Keratinocyte (primary cell): ENCODE measurements at regions not wholly inside any gene's neighbourhood (a gene's known extent, or its start where the extent isn't known, plus 50 kb on each side); places are given as distances from the start of the nearest gene placed in this dataset.
"Not testable (repeated sequence)": the region's sequence is repeated elsewhere in the genome, so short reads cannot be mapped to it uniquely, and the experiment has no call there.

ENCODE experiments used
- DNase-seq: peaks from one replicate; pipeline ENCODE4 v3.0.0-alpha.2; 2011; ENCODE audit warnings: low read depth, missing footprints, low spot score
- FAIRE-seq: peaks from 2 replicates; lab custom pipeline; 2011; peaks lifted over from hg19 to GRCh38; lab: Jason Lieb, UNC
- H2AFZ ChIP-seq: 2 replicates; pipeline ENCODE4 v1.6.0; 2012; ENCODE audit warnings: low read length, control low read depth, inconsistent platforms; ENCODE audit not compliant: control insufficient read depth
- H3K27ac ChIP-seq: 2 replicates; pipeline ENCODE4 v1.5.1; 2011; ENCODE audit warnings: low read length; ENCODE audit not compliant: control insufficient read depth, insufficient read depth
- H3K27me3 ChIP-seq: 3 replicates; pipeline ENCODE4 v1.6.0; 2011; ENCODE audit warnings: low read length; ENCODE audit not compliant: control insufficient read depth, insufficient read depth; ENCODE audit errors: extremely low read depth
- H3K36me3 ChIP-seq, 2 experiments: 2 replicates in 1 of 2; 3 replicates in 1 of 2; pipeline ENCODE4 v1.5.1; 2011; ENCODE audit warnings: low read length in 2 of 2, mild to moderate bottlenecking in 1 of 2; ENCODE audit not compliant: control insufficient read depth in 2 of 2, insufficient read depth in 2 of 2; ENCODE audit errors: extremely low read depth in 1 of 2
- H3K4me1 ChIP-seq: 3 replicates; pipeline ENCODE4 v1.5.1; 2011; ENCODE audit warnings: low read length; ENCODE audit not compliant: control insufficient read depth, insufficient read depth; ENCODE audit errors: extremely low read depth
- H3K4me2 ChIP-seq: 3 replicates; pipeline ENCODE4 v1.6.0; 2011; ENCODE audit warnings: low read depth, low read length; ENCODE audit not compliant: control insufficient read depth, insufficient read depth; ENCODE audit errors: extremely low read depth
- H3K4me3 ChIP-seq, 3 experiments: fragments of 200-600 bp in 1 of 3; sonication (generic) in 1 of 3; 2 replicates in 2 of 3; 3 replicates in 1 of 3; pipeline ENCODE4 v1.5.1; 2011 to 2016; ENCODE audit warnings: low read length in 3 of 3, mild to moderate bottlenecking in 3 of 3, control low read depth in 2 of 3, inconsistent platforms in 1 of 3, low read depth in 1 of 3, mixed read lengths in 1 of 3, mixed run types in 1 of 3, moderate library complexity in 1 of 3; ENCODE audit not compliant: control insufficient read depth in 2 of 3, insufficient read depth in 2 of 3; ENCODE audit errors: extremely low read depth in 1 of 3
- H3K79me2 ChIP-seq: 2 replicates; pipeline ENCODE4 v1.6.0; 2012; ENCODE audit warnings: low read length; ENCODE audit not compliant: control insufficient read depth, insufficient read depth
- H3K9ac ChIP-seq: 3 replicates; pipeline ENCODE4 v1.6.0; 2011; ENCODE audit warnings: low read length; ENCODE audit not compliant: control insufficient read depth, insufficient read depth; ENCODE audit errors: extremely low read depth
- H3K9me1 ChIP-seq: 3 replicates; pipeline ENCODE4 v1.6.0; 2011; ENCODE audit warnings: low read length; ENCODE audit not compliant: control insufficient read depth, insufficient read depth; ENCODE audit errors: extremely low read depth
- H3K9me3 ChIP-seq: 2 replicates; pipeline ENCODE4 v1.5.1; 2012; ENCODE audit warnings: low read depth, low read length; ENCODE audit not compliant: control insufficient read depth
- H4K20me1 ChIP-seq: 3 replicates; pipeline ENCODE4 v1.6.0; 2011; ENCODE audit warnings: low read length; ENCODE audit not compliant: control insufficient read depth, insufficient read depth; ENCODE audit errors: extremely low read depth
- dilution Hi-C: fragments of 300-500 bp; cut with MboI; formaldehyde crosslinking; loops from one replicate; pipeline ENCODE4 v1.7.0; 2020; ENCODE audit warnings: low sequenced_read_pairs; ENCODE audit not compliant: extremely low pct_ligation_motif_present

- H3K4me1 ChIP-seq, H3K9ac ChIP-seq, H3K36me3 ChIP-seq, H2AFZ ChIP-seq, H3K4me2 ChIP-seq, dilution Hi-C loops, H4K20me1 ChIP-seq, H3K27ac ChIP-seq, H3K4me3 ChIP-seq, DNase-seq, FAIRE-seq, H3K9me1 ChIP-seq, H3K79me2 ChIP-seq, H3K27me3 ChIP-seq: not testable (repeated sequence)
- peaks cover 51% of the 10 kb centered on the region for H3K9me3 ChIP-seq
These were observed 234.5 kb downstream of the GOLGA6L6 start for GRCh38 chr15:20307137-20307536.

- DNase-seq, H3K4me2 ChIP-seq, FAIRE-seq, H3K79me2 ChIP-seq, dilution Hi-C loops, H4K20me1 ChIP-seq, H3K4me1 ChIP-seq, H3K27me3 ChIP-seq, H2AFZ ChIP-seq, H3K36me3 ChIP-seq, H3K4me3 ChIP-seq, H3K9me1 ChIP-seq, H3K9ac ChIP-seq, H3K27ac ChIP-seq: not testable (repeated sequence)
- H3K9me3 ChIP-seq: peaks cover 56% of the 10 kb centered on the region
These were observed 235.0 kb downstream of the GOLGA6L6 start for GRCh38 chr15:20306497-20307106.

DNA sequence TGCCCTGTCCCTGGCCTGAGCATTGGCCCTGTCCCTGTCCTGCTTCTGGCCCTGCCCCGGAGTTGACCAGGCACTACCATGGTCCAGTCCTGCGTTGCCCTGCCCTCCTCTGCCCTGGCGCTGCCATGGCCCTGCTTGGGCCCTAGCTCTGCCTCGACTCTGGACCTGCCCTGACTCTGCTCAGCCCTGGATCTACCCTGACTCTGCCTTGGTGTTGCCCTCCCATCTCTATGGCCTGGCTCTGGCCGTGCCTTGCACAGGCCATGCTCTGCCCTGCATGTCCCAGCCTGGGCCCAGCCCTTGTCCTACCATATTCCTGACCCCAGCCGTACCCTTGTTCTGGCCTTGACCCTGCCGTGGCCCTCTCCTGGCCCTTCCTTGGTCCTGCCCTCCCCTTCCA is 235.7 kb downstream of the GOLGA6L6 start:
- H3K27ac ChIP-seq, H2AFZ ChIP-seq, H3K9ac ChIP-seq, H3K4me1 ChIP-seq, H3K4me3 ChIP-seq, H3K27me3 ChIP-seq, H3K4me2 ChIP-seq, FAIRE-seq, H3K9me1 ChIP-seq, dilution Hi-C loops, H3K79me2 ChIP-seq, DNase-seq, H4K20me1 ChIP-seq, H3K36me3 ChIP-seq: not testable (repeated sequence)
- H3K9me3 ChIP-seq: peaks cover 61% of the 10 kb centered on the region

GRCh38 chr15:20305015-20305465 is 236.6 kb downstream of the GOLGA6L6 start:
- H3K36me3 ChIP-seq, H4K20me1 ChIP-seq, DNase-seq, H3K27me3 ChIP-seq, FAIRE-seq, H3K27ac ChIP-seq, H3K4me2 ChIP-seq, H3K4me3 ChIP-seq, H3K79me2 ChIP-seq, H3K9me1 ChIP-seq, H3K9ac ChIP-seq, H2AFZ ChIP-seq, dilution Hi-C loops, H3K4me1 ChIP-seq: not testable (repeated sequence)
- peaks cover 65% of the 10 kb centered on the region for H3K9me3 ChIP-seq

DNA sequence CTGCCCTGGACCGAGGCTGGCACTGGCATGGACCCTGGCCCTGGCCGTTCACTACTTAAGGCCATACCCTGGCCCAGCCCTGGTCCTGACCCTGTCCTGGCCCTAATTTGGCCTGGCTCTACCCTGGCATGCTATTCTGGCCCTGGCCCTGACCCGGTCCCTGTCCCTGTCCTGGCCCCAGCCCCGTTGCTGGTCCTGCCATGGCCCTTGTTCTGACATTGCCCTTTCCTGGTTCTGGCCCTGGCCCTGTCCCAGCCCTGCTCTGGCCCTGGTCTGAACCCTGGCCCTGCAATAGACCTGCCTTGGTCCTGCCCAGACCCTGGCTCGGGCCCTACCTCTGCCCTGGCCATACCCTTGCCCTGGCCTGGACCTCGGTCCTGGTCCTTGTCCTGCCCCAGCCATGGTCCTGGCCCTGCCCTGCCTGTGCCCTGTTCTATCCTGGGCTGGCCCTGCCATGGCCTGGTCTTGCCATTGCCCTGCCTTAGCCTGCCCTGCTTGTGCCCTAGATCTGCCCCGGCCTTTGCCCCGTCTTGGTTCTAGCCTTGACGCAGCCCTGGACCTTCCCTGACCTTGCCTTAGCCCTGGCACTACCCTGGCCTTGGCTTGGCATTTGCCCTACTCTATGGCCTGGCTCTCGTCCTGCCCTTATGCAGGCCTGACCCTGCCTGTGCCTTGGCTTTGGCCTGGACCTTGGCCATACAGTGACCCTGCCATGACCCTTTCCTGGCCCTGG is 237.2 kb downstream of the GOLGA6L6 start:
- H3K4me1 ChIP-seq, H3K9ac ChIP-seq, H3K4me3 ChIP-seq, FAIRE-seq, H3K79me2 ChIP-seq, H3K4me2 ChIP-seq, H3K9me1 ChIP-seq, H4K20me1 ChIP-seq, H3K36me3 ChIP-seq, H3K27me3 ChIP-seq, DNase-seq, H3K27ac ChIP-seq, dilution Hi-C loops, H2AFZ ChIP-seq: not testable (repeated sequence)
- H3K9me3 ChIP-seq: peaks cover 62% of the 10 kb centered on the region
